H1 (cell line): ENCODE measurements at regions not wholly inside any gene's neighbourhood (a gene's known extent, or its start where the extent isn't known, plus 50 kb on each side); places are given as distances from the start of the nearest gene placed in this dataset.

Experiments used
- CTCF ChIA-PET: fragments of 300-600 bp; sonication (Branson Sonifier 250); formaldehyde crosslinking; loops from one replicate; lab custom pipeline; 2021; ENCODE audit not compliant: partially characterized antibody; lab: Charles Lee
- POLR2A ChIA-PET: fragments of 300-600 bp; sonication (Branson Sonifier 250); formaldehyde crosslinking; loops from one replicate; lab custom pipeline; 2021; ENCODE audit warnings: inconsistent platforms; ENCODE audit not compliant: partially characterized antibody; lab: Charles Lee
- DNase-seq, 2 experiments: peaks; one replicate each; pipeline versions ENCODE4 v3.0.0 to v3.0.0-alpha.2; 2010 to 2022; ENCODE audit warnings: low spot score in 2 of 2, low read depth in 1 of 2, mixed read lengths in 1 of 2
- FAIRE-seq: peaks from 2 replicates; lab custom pipeline; 2011; peaks lifted over from hg19 to GRCh38; lab: Jason Lieb, UNC
- H2AFZ ChIP-seq: 2 replicates; pipeline ENCODE4 v1.8.1; 2012; ENCODE audit warnings: low read length, inconsistent platforms
- H2AK5ac ChIP-seq: 2 replicates; pipeline ENCODE4 v1.6.1; 2013; ENCODE audit warnings: low read depth, low read length
- H2BK120ac ChIP-seq: replicated peaks from 2 replicates; pipeline ENCODE3; 2013; ENCODE audit warnings: low read depth, low read length, inconsistent platforms
- H2BK12ac ChIP-seq: 2 replicates; pipeline ENCODE4 v1.6.1; 2013; ENCODE audit warnings: low read depth, low read length
- H2BK15ac ChIP-seq: 2 replicates; pipeline ENCODE4 v1.6.1; 2013; ENCODE audit warnings: low read length
- H2BK20ac ChIP-seq: 2 replicates; pipeline ENCODE4 v1.6.1; 2013; ENCODE audit warnings: low read length
- H2BK5ac ChIP-seq: 2 replicates; pipeline ENCODE4 v1.6.1; 2013; ENCODE audit warnings: low read depth, low read length
- H3K14ac ChIP-seq: 2 replicates; pipeline ENCODE4 v1.6.1; 2013; ENCODE audit warnings: inconsistent platforms; ENCODE audit not compliant: insufficient read length
- H3K18ac ChIP-seq: 2 replicates; pipeline ENCODE4 v1.6.1; 2013; ENCODE audit warnings: low read length; ENCODE audit errors: extremely low read depth
- H3K23ac ChIP-seq: 2 replicates; pipeline ENCODE4 v1.6.1; 2013; ENCODE audit warnings: inconsistent platforms; ENCODE audit not compliant: insufficient read length
- H3K23me2 ChIP-seq: 2 replicates; pipeline ENCODE4 v1.6.1; 2013; ENCODE audit warnings: low read depth, low read length
- H3K27ac ChIP-seq: 2 replicates; pipeline ENCODE4 v1.6.1; 2011; ENCODE audit warnings: low read depth, low read length, inconsistent platforms
- H3K27me3 ChIP-seq, 4 experiments: replicated peaks in 1 of 4; 1 replicate in 1 of 4; 2 replicates in 3 of 4; pipeline versions ENCODE4 v1.6.1 to v1.8.1; 2011 to 2013; ENCODE audit warnings: low read length in 3 of 4, mild to moderate bottlenecking in 3 of 4, inconsistent platforms in 2 of 4, mixed read lengths in 2 of 4, moderate library complexity in 1 of 4; ENCODE audit not compliant: control insufficient read depth in 3 of 4, insufficient read depth in 3 of 4; ENCODE audit errors: extremely low read depth in 1 of 4
- H3K36me3 ChIP-seq, 4 experiments: 2 replicates each; pipeline versions ENCODE4 v1.6.1 to v1.8.1; 2011 to 2013; ENCODE audit warnings: mild to moderate bottlenecking in 4 of 4, low read length in 3 of 4, moderate library complexity in 2 of 4, control low read depth in 1 of 4, inconsistent platforms in 1 of 4; ENCODE audit not compliant: insufficient read depth in 4 of 4, control insufficient read depth in 2 of 4
- H3K4ac ChIP-seq: replicated peaks from 2 replicates; pipeline ENCODE3; 2013; ENCODE audit warnings: low read length, low read depth, mixed read lengths, inconsistent platforms; ENCODE audit not compliant: insufficient read length
- H3K4me1 ChIP-seq, 4 experiments: replicated peaks in 1 of 4; 1 replicate in 1 of 4; 2 replicates in 3 of 4; pipeline versions ENCODE4 v1.6.1 to v1.8.1; 2011 to 2013; ENCODE audit warnings: low read length in 3 of 4, inconsistent platforms in 2 of 4, mixed read lengths in 1 of 4; ENCODE audit not compliant: insufficient read depth in 4 of 4, control insufficient read depth in 3 of 4
- H3K4me2 ChIP-seq, 2 experiments: 2 replicates each; pipeline versions ENCODE4 v1.6.1 to v1.8.1; 2011 to 2013; ENCODE audit warnings: low read depth in 2 of 2, low read length in 2 of 2, control low read depth in 1 of 2, inconsistent platforms in 1 of 2, mild to moderate bottlenecking in 1 of 2; ENCODE audit not compliant: insufficient read depth in 1 of 2
- H3K4me3 ChIP-seq, 4 experiments: fragments of 200-600, 300-600 bp in 1 of 4; sonication (generic), shearing (Covaris generic), sonication (Bioruptor Twin) in 1 of 4; 2 replicates each; pipeline versions ENCODE4 v1.5.1 to v1.8.1; 2011 to 2016; ENCODE audit warnings: low read length in 4 of 4, low read depth in 3 of 4, control low read depth in 2 of 4, inconsistent platforms in 2 of 4, mild to moderate bottlenecking in 2 of 4, mixed read lengths in 1 of 4, moderate library complexity in 1 of 4; ENCODE audit not compliant: insufficient read depth in 2 of 4; ENCODE audit errors: extremely low read depth in 1 of 4
- H3K56ac ChIP-seq: replicated peaks from 2 replicates; pipeline ENCODE3; 2013; ENCODE audit warnings: low read depth, mild to moderate bottlenecking, mixed read lengths, low read length, inconsistent platforms; ENCODE audit not compliant: insufficient read length
- H3K79me1 ChIP-seq: 2 replicates; pipeline ENCODE4 v1.6.1; 2013; ENCODE audit warnings: low read depth, low read length, control low read depth
- H3K79me2 ChIP-seq, 2 experiments: 2 replicates each; pipeline versions ENCODE4 v1.6.1 to v1.8.1; 2012 to 2013; ENCODE audit warnings: low read length in 2 of 2, mild to moderate bottlenecking in 2 of 2, inconsistent platforms in 1 of 2; ENCODE audit not compliant: insufficient read depth in 2 of 2, control insufficient read depth in 1 of 2
- H3K9ac ChIP-seq, 4 experiments: replicated peaks in 1 of 4; 1 replicate in 1 of 4; 2 replicates in 3 of 4; pipeline versions ENCODE4 v1.6.1 to v1.8.1; 2011 to 2013; ENCODE audit warnings: low read depth in 3 of 4, low read length in 3 of 4, control low read depth in 2 of 4, mild to moderate bottlenecking in 2 of 4, moderate library complexity in 2 of 4, inconsistent platforms in 1 of 4; ENCODE audit errors: extremely low read depth in 1 of 4
- H3K9me3 ChIP-seq, 2 experiments: 2 replicates each; pipeline versions ENCODE4 v1.6.1 to v1.8.1; 2012 to 2013; ENCODE audit warnings: mild to moderate bottlenecking in 2 of 2, moderate library complexity in 2 of 2, control low read depth in 1 of 2, inconsistent platforms in 1 of 2, low read depth in 1 of 2, low read length in 1 of 2, mixed read lengths in 1 of 2; ENCODE audit not compliant: insufficient read depth in 2 of 2
- H4K20me1 ChIP-seq, 2 experiments: replicated peaks in 1 of 2; 2 replicates each; pipeline versions ENCODE3 to v1.8.1; 2011 to 2013; ENCODE audit warnings: inconsistent platforms in 2 of 2, low read length in 2 of 2, mild to moderate bottlenecking in 1 of 2; ENCODE audit not compliant: insufficient read depth in 2 of 2, control insufficient read depth in 1 of 2
- H4K5ac ChIP-seq: 2 replicates; pipeline ENCODE4 v1.6.1; 2013; ENCODE audit warnings: low read length, low read depth, mixed read lengths, inconsistent platforms; ENCODE audit not compliant: insufficient read length
- H4K8ac ChIP-seq: 2 replicates; pipeline ENCODE4 v1.8.0; 2013; ENCODE audit warnings: mild to moderate bottlenecking, moderate library complexity, low read length, inconsistent platforms; ENCODE audit not compliant: insufficient read depth; ENCODE audit errors: extremely low read depth
- H4K91ac ChIP-seq: replicated peaks from 2 replicates; pipeline ENCODE3; 2013; ENCODE audit warnings: low read length, mixed read lengths, inconsistent platforms; ENCODE audit not compliant: insufficient read length
- BRCA1 ChIP-seq: IDR thresholded peaks from 2 replicates; pipeline ENCODE4 v1.6.1; 2012; ENCODE audit warnings: low read depth, low read length, improper control_type of control experiment
- CEBPB ChIP-seq: IDR thresholded peaks from 2 replicates; pipeline ENCODE4 v1.6.1; 2012; ENCODE audit warnings: low read depth, low read length
- EZH2 ChIP-seq: fragments of 200-600 bp; sonication (generic); IDR thresholded peaks from 2 replicates; pipeline ENCODE4 v1.7.1; 2012; ENCODE audit warnings: low read depth, mild to moderate bottlenecking, moderate library complexity, low read length, inconsistent platforms; ENCODE audit not compliant: severe bottlenecking
- HDAC6 ChIP-seq: IDR thresholded peaks from one replicate; pipeline ENCODE4 v1.7.1; 2012; ENCODE audit warnings: low read depth, mild to moderate bottlenecking, inconsistent platforms, low read length, moderate library complexity
- TBP ChIP-seq: IDR thresholded peaks from 2 replicates; pipeline ENCODE4 v1.6.1; 2011; ENCODE audit warnings: low read depth, low read length, improper control_type of control experiment
- WGBS, 2 experiments: shearing (Covaris generic) in 1 of 2; methylation state at CpG; one replicate each; pipeline versions ENCODE4 v1.1.6 to v1.1.7; 2013 to 2015; ENCODE audit warnings: low lambda C conversion rate in 2 of 2, mixed read lengths in 2 of 2, inconsistent platforms in 1 of 2, low coverage in 1 of 2, missing lambda C conversion rate in 1 of 2; ENCODE audit not compliant: insufficient replicate concordance in 2 of 2, insufficient coverage in 1 of 2, insufficient read length in 1 of 2; ENCODE audit errors: extremely low coverage in 1 of 2, missing lambda C conversion rate in 1 of 2; 5-methylcytosine and 5-hydroxymethylcytosine counted together
- TF ChIP-seq, protein P1 (sequence below): IDR thresholded peaks from 2 replicates; pipeline ENCODE4 v1.6.1; 2012; ENCODE audit warnings: low read length, inconsistent platforms

DNA sequence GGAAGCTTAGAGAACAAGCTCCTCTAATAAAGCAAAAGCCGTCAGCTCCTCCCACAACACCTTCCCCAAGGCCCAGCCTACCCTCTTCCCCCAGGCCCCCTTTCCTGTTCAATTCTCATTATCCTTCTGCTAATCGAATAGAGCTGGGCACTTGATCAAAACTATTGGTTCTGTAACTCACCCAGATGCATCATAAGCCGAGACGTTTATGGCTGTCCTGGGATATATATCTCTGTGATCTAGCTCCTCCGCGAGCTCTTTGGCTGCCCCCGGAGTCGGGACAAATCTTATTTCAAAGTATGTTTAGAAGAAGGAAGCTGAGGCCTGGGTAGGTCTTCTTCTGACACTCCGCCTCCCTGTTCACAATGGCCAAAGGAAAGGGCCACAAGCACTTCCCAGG, 88.3 kb upstream of the KLHL29 start:
- Histone ChIP-seq H4K8ac (no peak overlapping the region), H3K14ac (no peak overlapping the region), H2BK15ac (no peak overlapping the region), H3K79me1 (no peaks in the 10 kb centered on the region), H3K9ac (no peak overlapping the region), H4K20me1 (no peaks in the 10 kb centered on the region), H2BK120ac (no peak overlapping the region), H3K79me2 (no peaks in the 10 kb centered on the region), H2BK5ac (no peak overlapping the region), H4K5ac (no peak overlapping the region), H2AK5ac (no peak overlapping the region), H3K4me2 (no peak overlapping the region), H3K4ac (no peak overlapping the region), H3K23ac (no peak overlapping the region), H3K56ac (no peak overlapping the region), H2BK20ac (no peak overlapping the region), H2AFZ (no peak overlapping the region), H2BK12ac (no peak overlapping the region), H3K18ac (no peak overlapping the region), H3K9me3 (no peaks in the 10 kb centered on the region), H3K36me3 (no peaks in the 10 kb centered on the region), H3K27me3 (0 out of 7 replicates have a peak, but pooled peaks cover 0 to 2% (median 0%) of the 10 kb centered on the region in 4 experiments), H4K91ac (no peak overlapping the region), H3K4me3 (no peak overlapping the region), H3K4me1 (no peaks in the 10 kb centered on the region), H3K23me2 (no peaks in the 10 kb centered on the region), H3K27ac (no peak overlapping the region)
- FAIRE-seq: no peak
- CTCF ChIA-PET: interaction anchor here (0.6 to 3.5 kb wide), 7 partner anchors 9 to 393 kb away, joined by 3 to 28 read pairs (median 3); no protein-coding TSS in a partner anchor
- 92% methylated on average over 9 of the region's 9 CpGs; no CpG with 5 or more reads in 1 of the 2 experiments for WGBS, 2 experiments
- no peak for DNase-seq
- TF ChIP-seq, protein P1, sequence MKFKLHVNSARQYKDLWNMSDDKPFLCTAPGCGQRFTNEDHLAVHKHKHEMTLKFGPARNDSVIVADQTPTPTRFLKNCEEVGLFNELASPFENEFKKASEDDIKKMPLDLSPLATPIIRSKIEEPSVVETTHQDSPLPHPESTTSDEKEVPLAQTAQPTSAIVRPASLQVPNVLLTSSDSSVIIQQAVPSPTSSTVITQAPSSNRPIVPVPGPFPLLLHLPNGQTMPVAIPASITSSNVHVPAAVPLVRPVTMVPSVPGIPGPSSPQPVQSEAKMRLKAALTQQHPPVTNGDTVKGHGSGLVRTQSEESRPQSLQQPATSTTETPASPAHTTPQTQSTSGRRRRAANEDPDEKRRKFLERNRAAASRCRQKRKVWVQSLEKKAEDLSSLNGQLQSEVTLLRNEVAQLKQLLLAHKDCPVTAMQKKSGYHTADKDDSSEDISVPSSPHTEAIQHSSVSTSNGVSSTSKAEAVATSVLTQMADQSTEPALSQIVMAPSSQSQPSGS: no peak
- TF ChIP-seq CEBPB (no peak), TBP (no peak), EZH2 (no peak), HDAC6 (no peak), BRCA1 (no peak)
- POLR2A ChIA-PET: no interaction called here
